Endothelial cell of umbilical vein (primary cell): ENCODE measurements at regions not wholly inside any gene's neighbourhood (a gene's known extent, or its start where the extent isn't known, plus 50 kb on each side); places are given as distances from the start of the nearest gene placed in this dataset.

ENCODE experiments used
- BruUV-seq: library from RNA; stranded (reverse); fragments of 400-500 nt; replicated peaks from 2 replicates; lab custom pipeline; 2021; lab: Mats Ljungman, UMichigan
- CTCF ChIA-PET: fragments of 300-600, 350-600 bp; sonication (Branson Sonifier 250); formaldehyde crosslinking; loops from one replicate; lab custom pipeline; 2021; ENCODE audit warnings: antibody characterized with exemption, inconsistent platforms; lab: Charles Lee
- POLR2A ChIA-PET: fragments of 300-600, 350-600 bp; sonication (Branson Sonifier 250); formaldehyde crosslinking; loops from one replicate; lab custom pipeline; 2021; ENCODE audit warnings: antibody characterized with exemption, inconsistent platforms; lab: Charles Lee
- DNase-seq: peaks from one replicate; pipeline ENCODE4 v3.0.0-alpha.2; 2011; ENCODE audit warnings: low read depth, low spot score
- FAIRE-seq: peaks from 2 replicates; lab custom pipeline; 2011; peaks lifted over from hg19 to GRCh38; lab: Jason Lieb, UNC
- H2AFZ ChIP-seq: 2 replicates; pipeline ENCODE4 v1.6.0; 2012; ENCODE audit warnings: low read depth, low read length, control low read depth, inconsistent platforms
- H3K27ac ChIP-seq: 2 replicates; pipeline ENCODE4 v1.5.1; 2011; ENCODE audit warnings: low read depth, mild to moderate bottlenecking, control low read depth, low read length, moderate library complexity; ENCODE audit not compliant: insufficient read depth
- H3K27me3 ChIP-seq, 2 experiments: 2 replicates each; pipeline versions ENCODE4 v1.6.0 to v1.6.1; 2011; ENCODE audit warnings: low read length in 2 of 2, mixed read lengths in 1 of 2; ENCODE audit not compliant: control insufficient read depth in 2 of 2, insufficient read depth in 2 of 2
- H3K36me3 ChIP-seq, 2 experiments: 2 replicates in 1 of 2; 3 replicates in 1 of 2; pipeline ENCODE4 v1.5.1; 2011; ENCODE audit warnings: low read length in 2 of 2, mild to moderate bottlenecking in 1 of 2, moderate library complexity in 1 of 2; ENCODE audit not compliant: control insufficient read depth in 2 of 2, insufficient read depth in 2 of 2; ENCODE audit errors: extremely low read depth in 1 of 2
- H3K4me1 ChIP-seq: 3 replicates; pipeline ENCODE4 v1.5.1; 2011; ENCODE audit warnings: mild to moderate bottlenecking, low read length; ENCODE audit not compliant: control insufficient read depth, insufficient read depth; ENCODE audit errors: extremely low read depth
- H3K4me2 ChIP-seq: 2 replicates; pipeline ENCODE4 v1.6.1; 2011; ENCODE audit warnings: low read length, control low read depth, mixed read lengths; ENCODE audit not compliant: insufficient read depth
- H3K4me3 ChIP-seq, 3 experiments: fragments of 200-600 bp in 1 of 3; sonication (generic), shearing (Covaris generic) in 1 of 3; replicated peaks in 1 of 3; 2 replicates each; pipeline ENCODE4 v1.5.1; 2011 to 2016; ENCODE audit warnings: control low read depth in 3 of 3, low read length in 3 of 3, mild to moderate bottlenecking in 2 of 3, inconsistent platforms in 1 of 3, low read depth in 1 of 3, moderate library complexity in 1 of 3; ENCODE audit not compliant: insufficient read depth in 1 of 3
- H3K79me2 ChIP-seq: 2 replicates; pipeline ENCODE4 v1.6.0; 2012; ENCODE audit warnings: low read length, inconsistent platforms; ENCODE audit not compliant: control insufficient read depth, insufficient read depth
- H3K9ac ChIP-seq: replicated peaks from 2 replicates; pipeline ENCODE3; 2011; ENCODE audit warnings: low read length, control low read depth; ENCODE audit not compliant: insufficient read depth; ENCODE audit errors: extremely low read depth
- H3K9me1 ChIP-seq: replicated peaks from 3 replicates; pipeline ENCODE4 v1.6.0; 2011; ENCODE audit warnings: mild to moderate bottlenecking, low read length; ENCODE audit not compliant: control insufficient read depth, insufficient read depth; ENCODE audit errors: extremely low read depth
- H3K9me3 ChIP-seq: replicated peaks from 2 replicates; pipeline ENCODE4 v1.5.1; 2012; ENCODE audit warnings: low read length, inconsistent platforms; ENCODE audit not compliant: control insufficient read depth, insufficient read depth
- H4K20me1 ChIP-seq: replicated peaks from 2 replicates; pipeline ENCODE3; 2011; ENCODE audit warnings: mild to moderate bottlenecking, low read length; ENCODE audit not compliant: control insufficient read depth, insufficient read depth; ENCODE audit errors: extremely low read depth
- EZH2 ChIP-seq: IDR thresholded peaks from 2 replicates; pipeline ENCODE4 v1.6.1; 2012; ENCODE audit warnings: borderline replicate concordance, low read depth, mild to moderate bottlenecking, moderate library complexity, low read length, inconsistent platforms; ENCODE audit not compliant: severe bottlenecking
- FOS ChIP-seq: IDR thresholded peaks from 2 replicates; pipeline ENCODE4 v1.6.1; 2011; ENCODE audit warnings: mild to moderate bottlenecking, low read length, moderate library complexity, borderline replicate concordance; ENCODE audit not compliant: insufficient read depth
- GATA2 ChIP-seq: IDR thresholded peaks from 2 replicates; pipeline ENCODE4 v1.7.0; 2011; ENCODE audit warnings: low read depth, mild to moderate bottlenecking, moderate library complexity, mixed read lengths, low read length; ENCODE audit not compliant: insufficient read length, insufficient read depth
- JUN ChIP-seq: IDR thresholded peaks from 2 replicates; pipeline ENCODE4 v1.6.1; 2011; ENCODE audit warnings: borderline replicate concordance, low read depth; ENCODE audit not compliant: insufficient read length, insufficient read depth
- MYC ChIP-seq: IDR thresholded peaks from one replicate; pipeline ENCODE4 v1.6.1; 2011; ENCODE audit warnings: mild to moderate bottlenecking, low read depth, low read length
- POLR2A ChIP-seq: IDR thresholded peaks from 2 replicates; pipeline ENCODE4 v1.6.1; 2012; ENCODE audit warnings: low read depth, mild to moderate bottlenecking, control low read depth, low read length
- POLR2AphosphoS5 ChIP-seq: IDR thresholded peaks from 2 replicates; pipeline ENCODE4 v1.6.1; 2012; ENCODE audit warnings: low read depth, mild to moderate bottlenecking, control low read depth, low read length, moderate library complexity; ENCODE audit not compliant: insufficient read depth
- dilution Hi-C: fragments of 300-500 bp; cut with MboI; formaldehyde crosslinking; loops from one replicate; pipeline ENCODE4 v1.15.0; 2019; ENCODE audit warnings: low sequenced_read_pairs; ENCODE audit not compliant: extremely low pct_ligation_motif_present
- intact Hi-C: fragments of 100-400 bp; cut with micrococcal nuclease; formaldehyde crosslinking; loops from one replicate; pipeline ENCODE4 v1.10.0; 2022
- TF ChIP-seq, protein P1 (sequence below), 2 donors: IDR thresholded peaks; 1 replicate in 1 of 2; 2 replicates in 1 of 2; pipeline ENCODE4 v1.5.1; 2011; ENCODE audit warnings: low read length in 2 of 2, mild to moderate bottlenecking in 2 of 2, moderate library complexity in 2 of 2, control low read depth in 1 of 2, inconsistent platforms in 1 of 2, low read depth in 1 of 2; ENCODE audit not compliant: insufficient read depth in 1 of 2; ENCODE audit errors: extremely low read depth in 1 of 2
- TF ChIP-seq, protein P2 (sequence below): IDR thresholded peaks from 2 replicates; pipeline ENCODE4 v1.6.1; 2011; ENCODE audit not compliant: insufficient read depth, insufficient read length

- intact Hi-C loops, result no loop called here
- Histone ChIP-seq H3K27ac (no peak overlapping the region), H3K4me2 (no peak overlapping the region), H3K4me3 (no peak overlapping the region), H3K4me1 (no peaks in the 10 kb centered on the region), H2AFZ (no peak overlapping the region), H3K79me2 (no peaks in the 10 kb centered on the region), H4K20me1 (no peaks in the 10 kb centered on the region), H3K36me3 (no peaks in the 10 kb centered on the region), H3K9me3 (no peaks in the 10 kb centered on the region), H3K9me1 (no peaks in the 10 kb centered on the region), H3K9ac (no peak overlapping the region), H3K27me3 (no peaks in the 10 kb centered on the region)
- DNase-seq (no peak), FAIRE-seq (no peak)
- TF ChIP-seq, protein P1, sequence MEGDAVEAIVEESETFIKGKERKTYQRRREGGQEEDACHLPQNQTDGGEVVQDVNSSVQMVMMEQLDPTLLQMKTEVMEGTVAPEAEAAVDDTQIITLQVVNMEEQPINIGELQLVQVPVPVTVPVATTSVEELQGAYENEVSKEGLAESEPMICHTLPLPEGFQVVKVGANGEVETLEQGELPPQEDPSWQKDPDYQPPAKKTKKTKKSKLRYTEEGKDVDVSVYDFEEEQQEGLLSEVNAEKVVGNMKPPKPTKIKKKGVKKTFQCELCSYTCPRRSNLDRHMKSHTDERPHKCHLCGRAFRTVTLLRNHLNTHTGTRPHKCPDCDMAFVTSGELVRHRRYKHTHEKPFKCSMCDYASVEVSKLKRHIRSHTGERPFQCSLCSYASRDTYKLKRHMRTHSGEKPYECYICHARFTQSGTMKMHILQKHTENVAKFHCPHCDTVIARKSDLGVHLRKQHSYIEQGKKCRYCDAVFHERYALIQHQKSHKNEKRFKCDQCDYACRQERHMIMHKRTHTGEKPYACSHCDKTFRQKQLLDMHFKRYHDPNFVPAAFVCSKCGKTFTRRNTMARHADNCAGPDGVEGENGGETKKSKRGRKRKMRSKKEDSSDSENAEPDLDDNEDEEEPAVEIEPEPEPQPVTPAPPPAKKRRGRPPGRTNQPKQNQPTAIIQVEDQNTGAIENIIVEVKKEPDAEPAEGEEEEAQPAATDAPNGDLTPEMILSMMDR (IDR thresholded peaks at IDR 0.05; ENCODE audit: extremely low read depth in 1 of 2, insufficient read depth in 1 of 2, low read depth in 1 of 2, low read length in 2 of 2), result no peak
- TF ChIP-seq JUN (no peak), EZH2 (no peak), POLR2AphosphoS5 (no peak), GATA2 (no peak), FOS (no peak), POLR2A (no peak), MYC (no peak)
- TF ChIP-seq, protein P2, sequence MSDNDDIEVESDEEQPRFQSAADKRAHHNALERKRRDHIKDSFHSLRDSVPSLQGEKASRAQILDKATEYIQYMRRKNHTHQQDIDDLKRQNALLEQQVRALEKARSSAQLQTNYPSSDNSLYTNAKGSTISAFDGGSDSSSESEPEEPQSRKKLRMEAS, result no peak
- ChIA-PET POLR2A (no interaction called here), CTCF (no interaction called here)
- dilution Hi-C loops, result no loop called here
- no TSS peak for BruUV-seq
Measured at GRCh38 chr9:86751956-86752355, 195.3 kb downstream of the GAS1 start.
